ENCODE measurements at regions not wholly inside any gene's neighbourhood (a gene's known extent, or its start where the extent isn't known, plus 50 kb on each side); places are given as distances from the start of the nearest gene placed in this dataset.

DNA sequence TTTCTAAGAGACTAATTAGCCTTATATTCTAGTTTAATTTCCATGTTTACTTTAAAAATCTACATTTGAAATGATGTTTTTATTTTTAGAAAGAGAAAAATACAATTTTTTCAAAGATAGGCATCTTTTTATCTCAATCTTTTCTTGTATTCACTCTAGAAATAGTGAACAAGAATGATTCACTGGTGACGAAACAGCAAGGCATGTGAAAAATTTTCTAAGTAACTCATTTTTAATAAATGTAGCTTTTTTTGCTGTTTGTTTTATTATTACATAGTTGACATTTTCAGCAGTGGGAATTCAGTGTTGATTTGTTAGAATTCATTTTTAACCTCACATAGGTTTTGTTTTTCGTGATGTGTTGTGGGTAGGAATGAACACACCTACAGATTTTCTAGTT lies 1226.4 kb downstream of the NSUN3 start:
- Histone ChIP-seq H3K27ac (ENCODE audit: low read depth, low read length) (peak overlapping the region; percentile 28), H3K4me1 (ENCODE audit: insufficient read depth, low read length) (no peaks in the 10 kb centered on the region), H3K36me3 (ENCODE audit: insufficient read depth, low read length) (no peaks in the 10 kb centered on the region), H3K9ac (ENCODE audit: low read length) (no peak overlapping the region), H4K20me1 (ENCODE audit: insufficient read depth, low read length) (no peaks in the 10 kb centered on the region), H3K9me3 (ENCODE audit: insufficient read depth, low read depth, low read length) (no peaks in the 10 kb centered on the region), H3K79me2 (ENCODE audit: insufficient read depth, low read length) (no peaks in the 10 kb centered on the region), H3K4me2 (ENCODE audit: low read length) (no peak overlapping the region), H2AFZ (ENCODE audit: low read depth, low read length) (no peak overlapping the region), H3K27me3 (ENCODE audit: insufficient read depth, low read length) (no peaks in the 10 kb centered on the region), H3K4me3 (ENCODE audit: insufficient read depth, low read depth, low read length) (no peak overlapping the region)
- TF ChIP-seq, protein P1, sequence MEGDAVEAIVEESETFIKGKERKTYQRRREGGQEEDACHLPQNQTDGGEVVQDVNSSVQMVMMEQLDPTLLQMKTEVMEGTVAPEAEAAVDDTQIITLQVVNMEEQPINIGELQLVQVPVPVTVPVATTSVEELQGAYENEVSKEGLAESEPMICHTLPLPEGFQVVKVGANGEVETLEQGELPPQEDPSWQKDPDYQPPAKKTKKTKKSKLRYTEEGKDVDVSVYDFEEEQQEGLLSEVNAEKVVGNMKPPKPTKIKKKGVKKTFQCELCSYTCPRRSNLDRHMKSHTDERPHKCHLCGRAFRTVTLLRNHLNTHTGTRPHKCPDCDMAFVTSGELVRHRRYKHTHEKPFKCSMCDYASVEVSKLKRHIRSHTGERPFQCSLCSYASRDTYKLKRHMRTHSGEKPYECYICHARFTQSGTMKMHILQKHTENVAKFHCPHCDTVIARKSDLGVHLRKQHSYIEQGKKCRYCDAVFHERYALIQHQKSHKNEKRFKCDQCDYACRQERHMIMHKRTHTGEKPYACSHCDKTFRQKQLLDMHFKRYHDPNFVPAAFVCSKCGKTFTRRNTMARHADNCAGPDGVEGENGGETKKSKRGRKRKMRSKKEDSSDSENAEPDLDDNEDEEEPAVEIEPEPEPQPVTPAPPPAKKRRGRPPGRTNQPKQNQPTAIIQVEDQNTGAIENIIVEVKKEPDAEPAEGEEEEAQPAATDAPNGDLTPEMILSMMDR (IDR thresholded peaks at IDR 0.05; ENCODE audit: insufficient read depth, low read depth, low read length) = no peak
- TF ChIP-seq EZH2 (IDR thresholded peaks at IDR 0.05; ENCODE audit: insufficient read depth, low read length) = no peak
- Mint-ChIP-seq H3K4me3 (ENCODE audit: unreplicated experiment) (no peak overlapping the region), H3K4me1 (ENCODE audit: low read depth, unreplicated experiment) (no peaks in the 10 kb centered on the region), H3K36me3 (ENCODE audit: low read depth, unreplicated experiment) (no peaks in the 10 kb centered on the region), H3K27ac (ENCODE audit: unreplicated experiment) (peak overlapping the region; percentile 87), H3K9me3 (ENCODE audit: unreplicated experiment) (peaks cover 13% of the 10 kb centered on the region), H3K27me3 (ENCODE audit: low read depth, unreplicated experiment) (no peaks in the 10 kb centered on the region)
- peak; percentile 31 for DNase-seq (ENCODE audit: low read depth)
- peak; percentile 23 for FAIRE-seq

- Histone ChIP-seq H2AFZ (ENCODE audit: low read depth, low read length) (no peak overlapping the region), H4K20me1 (ENCODE audit: insufficient read depth, low read length) (no peaks in the 10 kb centered on the region), H3K27me3 (ENCODE audit: insufficient read depth, low read length) (no peaks in the 10 kb centered on the region), H3K4me1 (ENCODE audit: insufficient read depth, low read length) (peaks cover 4% of the 10 kb centered on the region), H3K4me2 (ENCODE audit: low read length) (no peak overlapping the region), H3K36me3 (ENCODE audit: insufficient read depth, low read length) (no peaks in the 10 kb centered on the region), H3K27ac (ENCODE audit: low read depth, low read length) (no peak overlapping the region), H3K79me2 (ENCODE audit: insufficient read depth, low read length) (no peaks in the 10 kb centered on the region), H3K9me3 (ENCODE audit: insufficient read depth, low read depth, low read length) (no peaks in the 10 kb centered on the region), H3K9ac (ENCODE audit: low read length) (no peak overlapping the region), H3K4me3 (ENCODE audit: insufficient read depth, low read depth, low read length) (no peak overlapping the region)
- TF ChIP-seq, protein P1 (IDR thresholded peaks at IDR 0.05; ENCODE audit: insufficient read depth, low read depth, low read length) = no peak
- no peak for TF ChIP-seq EZH2 (IDR thresholded peaks at IDR 0.05; ENCODE audit: insufficient read depth, low read length)
- no peak overlapping the region for H3K27ac Mint-ChIP-seq (ENCODE audit: unreplicated experiment)
- FAIRE-seq (no peak), DNase-seq (ENCODE audit: low read depth) (no peak)
- H3K4me1 Mint-ChIP-seq (ENCODE audit: low read depth, unreplicated experiment) = peaks cover 11% of the 10 kb centered on the region
- no peaks in the 10 kb centered on the region for H3K36me3 Mint-ChIP-seq (ENCODE audit: low read depth, unreplicated experiment)
- H3K4me3 Mint-ChIP-seq (ENCODE audit: unreplicated experiment) = no peak overlapping the region
- peaks cover 2% of the 10 kb centered on the region for H3K9me3 Mint-ChIP-seq (ENCODE audit: unreplicated experiment)
- no peaks in the 10 kb centered on the region for H3K27me3 Mint-ChIP-seq (ENCODE audit: low read depth, unreplicated experiment)
Measured at GRCh38 chr3:95297581-95297980, 1234.7 kb downstream of the NSUN3 start.

- peak overlapping the region; percentile 4 for H3K9ac ChIP-seq (ENCODE audit: low read length)
- H3K4me1 Mint-ChIP-seq (ENCODE audit: low read depth, unreplicated experiment) = peaks cover 16% of the 10 kb centered on the region
- H3K36me3 Mint-ChIP-seq (ENCODE audit: low read depth, unreplicated experiment) = no peaks in the 10 kb centered on the region
- FAIRE-seq = peak; percentile 45
- no peak overlapping the region for H3K4me3 Mint-ChIP-seq (ENCODE audit: unreplicated experiment)
- no peaks in the 10 kb centered on the region for H3K27me3 Mint-ChIP-seq (ENCODE audit: low read depth, unreplicated experiment)
- H3K79me2 ChIP-seq (ENCODE audit: insufficient read depth, low read length) = no peaks in the 10 kb centered on the region
- H3K9me3 ChIP-seq (ENCODE audit: insufficient read depth, low read depth, low read length) = no peaks in the 10 kb centered on the region
- no peaks in the 10 kb centered on the region for H3K36me3 ChIP-seq (ENCODE audit: insufficient read depth, low read length)
- H3K27ac ChIP-seq (ENCODE audit: low read depth, low read length) = peak overlapping the region; percentile 55
- peak overlapping the region; percentile 87 for H3K27ac Mint-ChIP-seq (ENCODE audit: unreplicated experiment)
- peak; percentile 58 for DNase-seq (ENCODE audit: low read depth)
- no peaks in the 10 kb centered on the region for H3K9me3 Mint-ChIP-seq (ENCODE audit: unreplicated experiment)
- peaks cover 5% of the 10 kb centered on the region for H3K4me1 ChIP-seq (ENCODE audit: insufficient read depth, low read length)
- TF ChIP-seq, protein P1 (IDR thresholded peaks at IDR 0.05; ENCODE audit: insufficient read depth, low read depth, low read length) = no peak
- no peak for TF ChIP-seq EZH2 (IDR thresholded peaks at IDR 0.05; ENCODE audit: insufficient read depth, low read length)
- H3K27me3 ChIP-seq (ENCODE audit: insufficient read depth, low read length) = no peaks in the 10 kb centered on the region
- no peak overlapping the region for H3K4me3 ChIP-seq (ENCODE audit: insufficient read depth, low read depth, low read length)
- no peak overlapping the region for H2AFZ ChIP-seq (ENCODE audit: low read depth, low read length)
- H3K4me2 ChIP-seq (ENCODE audit: low read length) = peak overlapping the region; percentile 16
- no peaks in the 10 kb centered on the region for H4K20me1 ChIP-seq (ENCODE audit: insufficient read depth, low read length)
Measured at GRCh38 chr3:95302044-95302443, 1239.2 kb downstream of the NSUN3 start.

Data from astrocyte (in vitro differentiated cells and primary cell).